Choroid plexus epithelial cell (primary cell): ENCODE measurements at regions not wholly inside any gene's neighbourhood (a gene's known extent, or its start where the extent isn't known, plus 50 kb on each side); places are given as distances from the start of the nearest gene placed in this dataset.

Source experiments
- DNase-seq: peaks from one replicate; pipeline ENCODE4 v3.0.0-alpha.2; 2010; ENCODE audit warnings: low read depth
- H3K4me3 ChIP-seq: 2 replicates; pipeline ENCODE4 v1.5.1; 2011; ENCODE audit warnings: low read depth, mild to moderate bottlenecking, control low read depth, low read length, moderate library complexity
- TF ChIP-seq, protein P1 (sequence below): conservative IDR thresholded peaks from 2 replicates; pipeline ENCODE4 v1.5.1; 2011; ENCODE audit warnings: low read depth, mild to moderate bottlenecking, control low read depth, inconsistent platforms, low read length, moderate library complexity

DNA sequence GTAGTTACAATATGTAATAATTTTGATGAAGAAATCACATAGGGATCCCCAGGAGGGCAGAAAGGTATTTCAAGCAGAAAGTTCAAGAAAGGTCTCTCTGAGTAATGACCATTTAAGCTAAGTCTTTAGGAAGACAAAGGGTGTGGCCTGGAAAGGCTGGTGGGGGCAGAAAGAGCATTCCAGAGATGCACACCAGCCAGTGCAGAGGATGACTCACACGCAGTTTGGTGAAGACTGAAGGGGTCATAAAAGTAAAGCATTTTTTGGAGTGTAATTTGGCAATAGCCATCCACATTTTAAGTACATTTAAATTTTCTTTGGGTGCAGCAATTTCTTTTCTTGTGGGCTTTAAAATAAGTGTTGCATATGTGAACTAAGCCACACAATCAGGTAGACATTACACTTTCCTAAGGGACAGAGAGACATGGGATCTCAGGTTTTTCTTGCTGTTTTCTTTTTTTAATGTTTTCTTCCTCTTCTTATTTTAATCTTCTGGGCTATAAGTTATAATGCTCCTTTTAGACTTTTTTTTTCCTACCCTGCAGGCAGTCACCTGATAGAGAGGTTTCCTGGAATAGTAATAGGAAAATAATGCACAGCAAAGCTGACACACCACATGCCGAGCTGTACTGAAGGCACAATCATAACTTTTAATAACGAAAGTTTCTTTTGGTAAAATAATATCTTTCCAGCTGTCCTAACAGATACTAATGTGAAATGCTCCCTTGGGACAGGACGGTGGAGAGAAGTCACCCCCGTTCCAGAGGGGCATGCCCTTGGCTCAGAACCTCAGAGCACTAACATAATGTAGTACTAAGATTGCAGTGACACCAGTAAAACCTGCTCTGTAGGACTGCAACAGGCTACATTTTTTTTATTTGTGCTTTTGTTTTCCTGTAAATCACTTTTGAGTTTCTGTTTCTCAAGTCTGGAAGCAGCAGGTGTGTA lies 49.6 kb upstream of the PTPRK start:
- no peak overlapping the region for H3K4me3 ChIP-seq
- TF ChIP-seq, protein P1, sequence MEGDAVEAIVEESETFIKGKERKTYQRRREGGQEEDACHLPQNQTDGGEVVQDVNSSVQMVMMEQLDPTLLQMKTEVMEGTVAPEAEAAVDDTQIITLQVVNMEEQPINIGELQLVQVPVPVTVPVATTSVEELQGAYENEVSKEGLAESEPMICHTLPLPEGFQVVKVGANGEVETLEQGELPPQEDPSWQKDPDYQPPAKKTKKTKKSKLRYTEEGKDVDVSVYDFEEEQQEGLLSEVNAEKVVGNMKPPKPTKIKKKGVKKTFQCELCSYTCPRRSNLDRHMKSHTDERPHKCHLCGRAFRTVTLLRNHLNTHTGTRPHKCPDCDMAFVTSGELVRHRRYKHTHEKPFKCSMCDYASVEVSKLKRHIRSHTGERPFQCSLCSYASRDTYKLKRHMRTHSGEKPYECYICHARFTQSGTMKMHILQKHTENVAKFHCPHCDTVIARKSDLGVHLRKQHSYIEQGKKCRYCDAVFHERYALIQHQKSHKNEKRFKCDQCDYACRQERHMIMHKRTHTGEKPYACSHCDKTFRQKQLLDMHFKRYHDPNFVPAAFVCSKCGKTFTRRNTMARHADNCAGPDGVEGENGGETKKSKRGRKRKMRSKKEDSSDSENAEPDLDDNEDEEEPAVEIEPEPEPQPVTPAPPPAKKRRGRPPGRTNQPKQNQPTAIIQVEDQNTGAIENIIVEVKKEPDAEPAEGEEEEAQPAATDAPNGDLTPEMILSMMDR = no peak
- peak; percentile 86 for DNase-seq
